ENCODE measurements at regions not wholly inside any gene's neighbourhood (a gene's known extent, or its start where the extent isn't known, plus 50 kb on each side); places are given as distances from the start of the nearest gene placed in this dataset.

DNA sequence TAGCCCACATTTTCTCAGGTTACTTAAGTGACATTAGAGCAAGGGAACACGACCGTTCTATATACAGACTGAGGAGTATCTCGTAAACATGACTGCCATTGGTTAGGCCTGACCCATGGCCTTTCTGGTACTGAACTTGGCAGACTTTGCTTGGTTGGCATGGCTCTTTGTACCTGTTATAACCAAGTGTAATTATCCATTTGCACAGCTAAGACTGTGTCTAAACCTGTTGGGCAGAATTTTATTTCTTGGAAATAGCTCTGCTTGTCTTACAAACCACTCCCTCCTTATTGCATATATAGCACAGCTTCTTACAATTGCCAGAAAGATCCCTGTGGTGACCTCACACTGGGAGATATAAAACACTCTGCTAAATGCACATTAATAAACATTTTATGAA is 106.9 kb downstream of the P2RY1 start (continued):
- TF ChIP-seq, protein P1, sequence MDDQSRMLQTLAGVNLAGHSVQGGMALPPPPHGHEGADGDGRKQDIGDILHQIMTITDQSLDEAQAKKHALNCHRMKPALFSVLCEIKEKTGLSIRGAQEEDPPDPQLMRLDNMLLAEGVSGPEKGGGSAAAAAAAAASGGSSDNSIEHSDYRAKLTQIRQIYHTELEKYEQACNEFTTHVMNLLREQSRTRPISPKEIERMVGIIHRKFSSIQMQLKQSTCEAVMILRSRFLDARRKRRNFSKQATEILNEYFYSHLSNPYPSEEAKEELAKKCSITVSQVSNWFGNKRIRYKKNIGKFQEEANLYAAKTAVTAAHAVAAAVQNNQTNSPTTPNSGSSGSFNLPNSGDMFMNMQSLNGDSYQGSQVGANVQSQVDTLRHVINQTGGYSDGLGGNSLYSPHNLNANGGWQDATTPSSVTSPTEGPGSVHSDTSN (IDR thresholded peaks at IDR 0.05), result no peak
- TF ChIP-seq SREBF2 (IDR thresholded peaks at IDR 0.05) (no peak), PHF8 (IDR thresholded peaks at IDR 0.05; ENCODE audit: borderline replicate concordance, low read depth) (no peak), HOXB13 (CRISPR knock-in tag; IDR thresholded peaks at IDR 0.05; ENCODE audit: low read depth) (no peak), CBX8 (IDR thresholded peaks at IDR 0.05) (no peak), FOSL2 (IDR thresholded peaks at IDR 0.05) (no peak), FOSL2 (CRISPR knock-in tag; IDR thresholded peaks at IDR 0.05) (no peak), TP53 (CRISPR knock-in tag; IDR thresholded peaks at IDR 0.05) (no peak), MYC (IDR thresholded peaks at IDR 0.05; ENCODE audit: borderline replicate concordance, low read length) (no peak)

DNA sequence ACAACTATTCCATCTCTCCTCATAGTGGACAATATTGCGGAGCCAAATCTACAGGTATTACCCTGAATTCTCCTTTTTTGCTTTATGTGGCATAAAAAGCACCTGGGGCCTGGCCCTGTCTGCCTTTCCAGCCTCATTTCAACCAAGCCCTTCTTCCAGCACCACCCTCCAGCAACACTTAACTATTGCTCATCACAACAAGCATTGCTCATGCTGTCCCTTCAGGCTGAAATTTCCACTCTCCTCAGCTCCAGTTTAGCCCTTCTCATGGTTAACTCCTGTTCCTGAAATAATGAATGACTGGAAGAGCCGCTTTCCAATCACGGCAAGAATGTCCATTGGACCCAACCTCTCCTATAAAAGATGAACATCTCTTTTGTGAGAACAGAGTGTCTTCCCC is 107.4 kb downstream of the P2RY1 start:
- ChIA-PET CTCF (no interaction called here), POLR2A (no interaction called here)
- Histone ChIP-seq H3K9me3 (no peaks in the 10 kb centered on the region), H3K27ac (no peak overlapping the region), H3K4me2 (no peak overlapping the region), H3K4me3 (no peak overlapping the region), H3K4me1 (no peaks in the 10 kb centered on the region)
- FAIRE-seq, result no peak
- no peak for ATAC-seq
- WGBS (ENCODE audit: missing lambda C conversion rate), result 95% methylated on average over 3 of the region's 3 CpGs
- DNase-seq (ENCODE audit: low read depth in 1 of 2, low spot score in 1 of 2), result no peak
- TF ChIP-seq HDAC2 (IDR thresholded peaks at IDR 0.05) (no peak), HOXB5 (CRISPR knock-in tag; IDR thresholded peaks at IDR 0.05) (no peak), RNF2 (IDR thresholded peaks at IDR 0.05; ENCODE audit: borderline replicate concordance, low read depth) (no peak), CEBPB (IDR thresholded peaks at IDR 0.05) (no peak), HOXA7 (CRISPR knock-in tag; IDR thresholded peaks at IDR 0.05) (no peak), GATA3 (IDR thresholded peaks at IDR 0.05; ENCODE audit: borderline replicate concordance) (no peak), MYC (IDR thresholded peaks at IDR 0.05; ENCODE audit: borderline replicate concordance, low read length) (no peak), EHMT2 (IDR thresholded peaks at IDR 0.05; ENCODE audit: low read depth) (no peak), SREBF2 (IDR thresholded peaks at IDR 0.05) (no peak), MAZ (IDR thresholded peaks at IDR 0.05; ENCODE audit: borderline replicate concordance, low read depth, low read length) (no peak), KDM1A (IDR thresholded peaks at IDR 0.05; ENCODE audit: low read depth) (no peak), SMC3 (IDR thresholded peaks at IDR 0.05) (no peak), JUN (IDR thresholded peaks at IDR 0.05) (no peak), ZNF302 (CRISPR knock-in tag; IDR thresholded peaks at IDR 0.05) (no peak), TFCP2L1 (CRISPR knock-in tag; IDR thresholded peaks at IDR 0.05) (no peak), BHLHE40 (IDR thresholded peaks at IDR 0.05; ENCODE audit: low read depth, low read length) (no peak)
- TF ChIP-seq, protein P2, sequence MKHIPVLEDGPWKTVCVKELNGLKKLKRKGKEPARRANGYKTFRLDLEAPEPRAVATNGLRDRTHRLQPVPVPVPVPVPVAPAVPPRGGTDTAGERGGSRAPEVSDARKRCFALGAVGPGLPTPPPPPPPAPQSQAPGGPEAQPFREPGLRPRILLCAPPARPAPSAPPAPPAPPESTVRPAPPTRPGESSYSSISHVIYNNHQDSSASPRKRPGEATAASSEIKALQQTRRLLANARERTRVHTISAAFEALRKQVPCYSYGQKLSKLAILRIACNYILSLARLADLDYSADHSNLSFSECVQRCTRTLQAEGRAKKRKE (CRISPR knock-in tag; IDR thresholded peaks at IDR 0.05; ENCODE audit: low read depth), result no peak
- TF ChIP-seq, protein P3, sequence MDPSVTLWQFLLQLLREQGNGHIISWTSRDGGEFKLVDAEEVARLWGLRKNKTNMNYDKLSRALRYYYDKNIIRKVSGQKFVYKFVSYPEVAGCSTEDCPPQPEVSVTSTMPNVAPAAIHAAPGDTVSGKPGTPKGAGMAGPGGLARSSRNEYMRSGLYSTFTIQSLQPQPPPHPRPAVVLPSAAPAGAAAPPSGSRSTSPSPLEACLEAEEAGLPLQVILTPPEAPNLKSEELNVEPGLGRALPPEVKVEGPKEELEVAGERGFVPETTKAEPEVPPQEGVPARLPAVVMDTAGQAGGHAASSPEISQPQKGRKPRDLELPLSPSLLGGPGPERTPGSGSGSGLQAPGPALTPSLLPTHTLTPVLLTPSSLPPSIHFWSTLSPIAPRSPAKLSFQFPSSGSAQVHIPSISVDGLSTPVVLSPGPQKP (IDR thresholded peaks at IDR 0.05; ENCODE audit: low read depth, low read length), result no peak
- TF ChIP-seq, protein P4, sequence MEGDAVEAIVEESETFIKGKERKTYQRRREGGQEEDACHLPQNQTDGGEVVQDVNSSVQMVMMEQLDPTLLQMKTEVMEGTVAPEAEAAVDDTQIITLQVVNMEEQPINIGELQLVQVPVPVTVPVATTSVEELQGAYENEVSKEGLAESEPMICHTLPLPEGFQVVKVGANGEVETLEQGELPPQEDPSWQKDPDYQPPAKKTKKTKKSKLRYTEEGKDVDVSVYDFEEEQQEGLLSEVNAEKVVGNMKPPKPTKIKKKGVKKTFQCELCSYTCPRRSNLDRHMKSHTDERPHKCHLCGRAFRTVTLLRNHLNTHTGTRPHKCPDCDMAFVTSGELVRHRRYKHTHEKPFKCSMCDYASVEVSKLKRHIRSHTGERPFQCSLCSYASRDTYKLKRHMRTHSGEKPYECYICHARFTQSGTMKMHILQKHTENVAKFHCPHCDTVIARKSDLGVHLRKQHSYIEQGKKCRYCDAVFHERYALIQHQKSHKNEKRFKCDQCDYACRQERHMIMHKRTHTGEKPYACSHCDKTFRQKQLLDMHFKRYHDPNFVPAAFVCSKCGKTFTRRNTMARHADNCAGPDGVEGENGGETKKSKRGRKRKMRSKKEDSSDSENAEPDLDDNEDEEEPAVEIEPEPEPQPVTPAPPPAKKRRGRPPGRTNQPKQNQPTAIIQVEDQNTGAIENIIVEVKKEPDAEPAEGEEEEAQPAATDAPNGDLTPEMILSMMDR (IDR thresholded peaks at IDR 0.05), result no peak
